Endothelial cell (in vitro differentiated cells): ENCODE measurements at regions not wholly inside any gene's neighbourhood (a gene's known extent, or its start where the extent isn't known, plus 50 kb on each side); places are given as distances from the start of the nearest gene placed in this dataset.

Source experiments
- DNase-seq: peaks from one replicate; pipeline ENCODE4 v3.0.0; 2021; ENCODE audit warnings: low spot score
- H3K27ac Mint-ChIP-seq: one replicate; pipeline ENCODE4 v1.8.0; 2021; ENCODE audit warnings: mixed read lengths, inconsistent platforms; ENCODE audit not compliant: unreplicated experiment
- H3K27me3 Mint-ChIP-seq: one replicate; pipeline ENCODE4 v1.8.0; 2021; ENCODE audit warnings: mild to moderate bottlenecking, moderate library complexity, mixed read lengths, inconsistent platforms; ENCODE audit not compliant: unreplicated experiment
- H3K36me3 Mint-ChIP-seq: one replicate; pipeline ENCODE4 v1.8.0; 2021; ENCODE audit warnings: mild to moderate bottlenecking, low read depth, mixed read lengths, inconsistent platforms; ENCODE audit not compliant: unreplicated experiment
- H3K4me1 Mint-ChIP-seq: one replicate; pipeline ENCODE4 v1.8.0; 2021; ENCODE audit warnings: mild to moderate bottlenecking, mixed read lengths, inconsistent platforms; ENCODE audit not compliant: unreplicated experiment
- H3K4me3 Mint-ChIP-seq: one replicate; pipeline ENCODE4 v1.8.0; 2021; ENCODE audit warnings: mild to moderate bottlenecking, mixed read lengths, inconsistent platforms; ENCODE audit not compliant: unreplicated experiment
- H3K9me3 Mint-ChIP-seq: one replicate; pipeline ENCODE4 v1.8.0; 2021; ENCODE audit warnings: mixed read lengths, inconsistent platforms; ENCODE audit not compliant: unreplicated experiment
- CTCF ChIP-seq: fragments of 200-600 bp; sonication (generic); IDR thresholded peaks from one replicate; pipeline ENCODE4 v1.5.0; 2021; ENCODE audit warnings: antibody characterized with exemption; ENCODE audit not compliant: unreplicated experiment

- peaks cover 12% of the 10 kb centered on the region for H3K4me1 Mint-ChIP-seq
- H3K27ac Mint-ChIP-seq = no peak overlapping the region
- DNase-seq = no peak
- H3K9me3 Mint-ChIP-seq = peaks cover 3% of the 10 kb centered on the region
- TF ChIP-seq CTCF = no peak
- no peak overlapping the region for H3K4me3 Mint-ChIP-seq
- no peaks in the 10 kb centered on the region for H3K36me3 Mint-ChIP-seq
- H3K27me3 Mint-ChIP-seq = no peaks in the 10 kb centered on the region
These were observed 647.2 kb upstream of the PTBP2 start for GRCh38 chr1:96074422-96074821.

GRCh38 chr1:96074876-96075577 lies 646.6 kb upstream of the PTBP2 start:
- DNase-seq = no peak
- H3K27me3 Mint-ChIP-seq = no peaks in the 10 kb centered on the region
- H3K36me3 Mint-ChIP-seq = no peaks in the 10 kb centered on the region
- H3K27ac Mint-ChIP-seq = no peak overlapping the region
- peaks cover 12% of the 10 kb centered on the region for H3K4me1 Mint-ChIP-seq
- H3K9me3 Mint-ChIP-seq = peaks cover 4% of the 10 kb centered on the region
- H3K4me3 Mint-ChIP-seq = no peak overlapping the region
- TF ChIP-seq CTCF = no peak

- no peak overlapping the region for H3K4me3 Mint-ChIP-seq
- peaks cover 4% of the 10 kb centered on the region for H3K9me3 Mint-ChIP-seq
- H3K27me3 Mint-ChIP-seq = peaks cover 2% of the 10 kb centered on the region
- TF ChIP-seq CTCF = no peak
- no peak overlapping the region for H3K27ac Mint-ChIP-seq
- no peak for DNase-seq
- peaks cover 12% of the 10 kb centered on the region for H3K4me1 Mint-ChIP-seq
- H3K36me3 Mint-ChIP-seq = no peaks in the 10 kb centered on the region
These were observed 645.7 kb upstream of the PTBP2 start for GRCh38 chr1:96075704-96076455.

- no peaks in the 10 kb centered on the region for H3K36me3 Mint-ChIP-seq
These were observed 645.0 kb upstream of the PTBP2 start for GRCh38 chr1:96076589-96076988.

More at GRCh38 chr1:96076589-96076988, 645.0 kb upstream of the PTBP2 start:
- Mint-ChIP-seq H3K4me3 (no peak overlapping the region), H3K9me3 (peaks cover 4% of the 10 kb centered on the region), H3K27me3 (peaks cover 4% of the 10 kb centered on the region), H3K27ac (no peak overlapping the region), H3K4me1 (peaks cover 10% of the 10 kb centered on the region)
- no peak for TF ChIP-seq CTCF
- no peak for DNase-seq
